OCI-LY7 (cell line): ENCODE measurements at regions not wholly inside any gene's neighbourhood (a gene's known extent, or its start where the extent isn't known, plus 50 kb on each side); places are given as distances from the start of the nearest gene placed in this dataset.

ENCODE experiments used
- BruUV-seq: library from RNA; stranded (reverse); fragments of 400-500 nt; replicated peaks from 2 replicates; lab custom pipeline; 2021; lab: Mats Ljungman, UMichigan
- CTCF ChIA-PET: fragments of 300-600 bp; sonication (Branson Sonifier 250); formaldehyde crosslinking; loops from one replicate; lab custom pipeline; 2022; ENCODE audit warnings: antibody characterized with exemption; ENCODE audit not compliant: unreplicated experiment; lab: Charles Lee
- POLR2A ChIA-PET: fragments of 300-600 bp; sonication (Branson Sonifier 250); formaldehyde crosslinking; loops from one replicate; lab custom pipeline; 2022; ENCODE audit warnings: antibody characterized with exemption; lab: Charles Lee
- DNase-seq: peaks from one replicate; pipeline ENCODE4 v3.0.0-alpha.2; 2015; ENCODE audit warnings: low spot score
- H2AFZ ChIP-seq: fragments of 200-600 bp; sonication (generic), shearing (Covaris generic); 2 replicates; pipeline ENCODE4 v1.6.1; 2014; ENCODE audit warnings: mild to moderate bottlenecking, antibody characterized with exemption, low read length, moderate library complexity
- H3K27ac ChIP-seq: fragments of 200-600 bp; sonication (generic); 2 replicates; pipeline ENCODE4 v1.5.1; 2014; ENCODE audit warnings: mixed run types, low read depth, mild to moderate bottlenecking, moderate library complexity, low read length, inconsistent platforms; ENCODE audit not compliant: poor library complexity, severe bottlenecking
- H3K36me3 ChIP-seq: fragments of 200-600 bp; sonication (generic); 2 replicates; pipeline ENCODE4 v1.6.1; 2014; ENCODE audit warnings: mild to moderate bottlenecking, antibody characterized with exemption, low read length, moderate library complexity, mixed read lengths; ENCODE audit not compliant: insufficient read depth
- H3K4me1 ChIP-seq: fragments of 200-600 bp; sonication (generic); 2 replicates; pipeline ENCODE4 v1.5.1; 2014; ENCODE audit warnings: mild to moderate bottlenecking, low read length; ENCODE audit not compliant: insufficient read depth, poor library complexity, severe bottlenecking
- H3K4me2 ChIP-seq: fragments of 200-600 bp; sonication (generic); 2 replicates; pipeline ENCODE4 v1.6.1; 2014; ENCODE audit warnings: mild to moderate bottlenecking, low read length
- H3K4me3 ChIP-seq: fragments of 200-600 bp; sonication (generic); 2 replicates; pipeline ENCODE4 v1.5.1; 2014; ENCODE audit warnings: mild to moderate bottlenecking, low read depth, low read length; ENCODE audit not compliant: poor library complexity, severe bottlenecking
- H3K79me2 ChIP-seq: fragments of 200-600 bp; sonication (generic); 2 replicates; pipeline ENCODE4 v1.6.1; 2016; ENCODE audit warnings: low read depth, mild to moderate bottlenecking, low read length, moderate library complexity, mixed read lengths; ENCODE audit not compliant: insufficient read depth
- H3K9me2 ChIP-seq: fragments of 200-600 bp; sonication (generic); 2 replicates; pipeline ENCODE4 v1.6.1; 2016; ENCODE audit warnings: mild to moderate bottlenecking, low read length, mixed read lengths; ENCODE audit not compliant: insufficient read depth
- H3K9me3 ChIP-seq: fragments of 200-600 bp; sonication (generic); 2 replicates; pipeline ENCODE4 v1.6.1; 2014; ENCODE audit warnings: mild to moderate bottlenecking, mixed run types, low read length, mixed read lengths
- H4K20me1 ChIP-seq: fragments of 200-600 bp; sonication (generic); 2 replicates; pipeline ENCODE4 v1.6.1; 2014; ENCODE audit warnings: mild to moderate bottlenecking, antibody characterized with exemption, low read length, moderate library complexity, mixed read lengths; ENCODE audit not compliant: insufficient read depth
- EZH2phosphoT487 ChIP-seq: fragments of 200-600 bp; sonication (generic); IDR thresholded peaks from 2 replicates; pipeline ENCODE4 v1.6.1; 2018; ENCODE audit warnings: low read depth, borderline replicate concordance, mild to moderate bottlenecking, mixed run types, antibody characterized with exemption, low read length, moderate library complexity, mixed read lengths
- intact Hi-C: fragments of 100-400 bp; cut with micrococcal nuclease; formaldehyde crosslinking; loops from one replicate; pipeline ENCODE4 v1.10.0; 2022; ENCODE audit not compliant: unreplicated experiment
- TF ChIP-seq, protein P1 (sequence below): fragments of 200-600 bp; sonication (generic); conservative IDR thresholded peaks from 2 replicates; pipeline ENCODE4 v1.5.1; 2014; ENCODE audit warnings: mild to moderate bottlenecking, antibody characterized with exemption, low read length, moderate library complexity, mixed read lengths

DNA sequence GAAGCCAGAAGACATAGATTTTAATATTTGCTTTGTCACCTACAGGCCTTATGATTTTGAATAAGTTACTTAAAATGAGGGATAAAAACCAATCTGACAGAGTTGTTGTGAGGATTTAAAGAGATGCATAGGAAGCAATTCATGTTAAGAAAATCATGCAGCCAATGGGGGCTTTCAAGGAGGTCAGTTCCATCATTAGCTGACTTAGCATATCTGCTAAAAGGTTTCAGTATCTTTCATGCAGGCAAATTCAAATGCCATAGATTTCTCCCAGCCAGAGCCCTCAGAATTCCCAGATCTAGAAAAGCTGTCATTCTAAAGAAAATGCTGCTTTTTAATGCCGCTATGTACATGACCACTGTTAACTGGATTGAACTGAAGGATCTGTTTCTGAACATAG, 176.1 kb downstream of the GOLIM4 start:
- intact Hi-C loops = no loop called here
- Histone ChIP-seq H3K27ac (no peak overlapping the region), H3K9me2 (no peaks in the 10 kb centered on the region), H3K36me3 (no peaks in the 10 kb centered on the region), H3K9me3 (no peaks in the 10 kb centered on the region), H4K20me1 (no peaks in the 10 kb centered on the region), H2AFZ (no peak overlapping the region), H3K4me3 (no peak overlapping the region), H3K4me2 (no peak overlapping the region), H3K4me1 (no peaks in the 10 kb centered on the region), H3K79me2 (no peaks in the 10 kb centered on the region)
- DNase-seq = no peak
- CTCF ChIA-PET = no interaction called here
- no peak for TF ChIP-seq EZH2phosphoT487
- TF ChIP-seq, protein P1, sequence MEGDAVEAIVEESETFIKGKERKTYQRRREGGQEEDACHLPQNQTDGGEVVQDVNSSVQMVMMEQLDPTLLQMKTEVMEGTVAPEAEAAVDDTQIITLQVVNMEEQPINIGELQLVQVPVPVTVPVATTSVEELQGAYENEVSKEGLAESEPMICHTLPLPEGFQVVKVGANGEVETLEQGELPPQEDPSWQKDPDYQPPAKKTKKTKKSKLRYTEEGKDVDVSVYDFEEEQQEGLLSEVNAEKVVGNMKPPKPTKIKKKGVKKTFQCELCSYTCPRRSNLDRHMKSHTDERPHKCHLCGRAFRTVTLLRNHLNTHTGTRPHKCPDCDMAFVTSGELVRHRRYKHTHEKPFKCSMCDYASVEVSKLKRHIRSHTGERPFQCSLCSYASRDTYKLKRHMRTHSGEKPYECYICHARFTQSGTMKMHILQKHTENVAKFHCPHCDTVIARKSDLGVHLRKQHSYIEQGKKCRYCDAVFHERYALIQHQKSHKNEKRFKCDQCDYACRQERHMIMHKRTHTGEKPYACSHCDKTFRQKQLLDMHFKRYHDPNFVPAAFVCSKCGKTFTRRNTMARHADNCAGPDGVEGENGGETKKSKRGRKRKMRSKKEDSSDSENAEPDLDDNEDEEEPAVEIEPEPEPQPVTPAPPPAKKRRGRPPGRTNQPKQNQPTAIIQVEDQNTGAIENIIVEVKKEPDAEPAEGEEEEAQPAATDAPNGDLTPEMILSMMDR = no peak
- POLR2A ChIA-PET = interaction anchor here (0.6 to 1.2 kb wide), 2 partner anchors 10 to 751 kb away, joined by 3 to 4 read pairs; no protein-coding TSS in a partner anchor
- no TSS peak for BruUV-seq

DNA sequence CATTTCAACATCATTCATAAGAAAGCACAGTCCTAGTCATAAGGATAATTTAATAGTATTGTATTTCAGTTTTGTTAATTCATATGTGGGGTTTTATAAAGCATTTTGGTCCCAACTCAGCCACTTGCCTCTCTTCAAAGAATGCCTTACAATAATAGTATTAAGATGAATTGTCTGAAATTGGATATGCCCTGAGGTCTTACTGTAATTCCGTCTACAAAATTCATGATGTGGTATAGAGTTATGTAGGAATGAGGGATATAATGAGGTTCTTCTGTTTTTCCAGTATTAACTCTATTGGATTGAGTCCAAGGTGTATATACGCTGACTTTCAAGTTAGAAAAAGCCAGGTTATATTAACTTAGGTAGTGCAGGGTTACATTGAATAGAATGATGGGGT, 177.0 kb downstream of the GOLIM4 start:
- H3K4me1 ChIP-seq = no peaks in the 10 kb centered on the region
- no peaks in the 10 kb centered on the region for H3K79me2 ChIP-seq
- no peak overlapping the region for H3K4me3 ChIP-seq
- H3K9me2 ChIP-seq = no peaks in the 10 kb centered on the region
- no peak for DNase-seq
- H2AFZ ChIP-seq = no peak overlapping the region
- no peaks in the 10 kb centered on the region for H3K36me3 ChIP-seq
- intact Hi-C loops = no loop called here
- no peak overlapping the region for H3K4me2 ChIP-seq
- H4K20me1 ChIP-seq = no peaks in the 10 kb centered on the region
- H3K27ac ChIP-seq = no peak overlapping the region
- ChIA-PET POLR2A (interaction anchor here (1.0 to 1.2 kb wide), 3 partner anchors 10 to 28 kb away, joined by 3 to 4 read pairs (median 3); no protein-coding TSS in a partner anchor), CTCF (no interaction called here)
- TF ChIP-seq, protein P1 = no peak
- TF ChIP-seq EZH2phosphoT487 = no peak
- H3K9me3 ChIP-seq = no peaks in the 10 kb centered on the region
- no TSS peak for BruUV-seq

DNA sequence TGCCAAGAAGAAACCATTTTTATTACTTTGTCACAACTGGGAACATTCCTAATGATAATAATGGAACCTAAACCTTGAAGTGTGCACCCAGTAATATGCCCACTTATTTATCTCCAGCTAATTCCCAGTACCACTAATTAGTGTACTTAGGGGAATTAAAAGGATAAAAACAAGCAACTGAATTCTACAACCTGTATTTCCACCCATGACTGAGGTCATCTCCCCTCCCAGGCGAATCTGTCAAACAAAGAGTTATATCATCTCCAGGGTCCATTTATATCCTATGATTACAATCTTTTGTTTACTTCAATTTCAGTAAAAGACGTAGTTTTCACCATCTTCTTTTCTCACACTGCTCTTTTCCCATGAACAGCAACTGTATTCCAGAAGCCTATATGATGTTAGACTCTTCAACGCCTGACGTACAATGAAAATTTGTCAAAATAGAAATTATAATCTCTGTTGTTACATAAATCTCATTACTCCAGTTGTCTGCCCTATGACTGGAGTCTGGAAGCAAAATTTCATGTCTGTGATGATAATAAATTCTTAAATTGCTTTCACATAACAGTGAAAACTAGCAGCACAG, 177.6 kb downstream of the GOLIM4 start:
- BruUV-seq = no TSS peak
- H3K4me2 ChIP-seq = no peak overlapping the region
- CTCF ChIA-PET = no interaction called here
- no peak for TF ChIP-seq EZH2phosphoT487
- TF ChIP-seq, protein P1 = no peak
- H4K20me1 ChIP-seq = no peaks in the 10 kb centered on the region
- DNase-seq = no peak
- no peak overlapping the region for H3K27ac ChIP-seq
- no peaks in the 10 kb centered on the region for H3K79me2 ChIP-seq
- H3K4me3 ChIP-seq = no peak overlapping the region
- POLR2A ChIA-PET = interaction anchor here (1.0 to 1.1 kb wide), 2 partner anchors 15 to 28 kb away, joined by 3 to 4 read pairs; no protein-coding TSS in a partner anchor
- intact Hi-C loops = no loop called here
- H3K4me1 ChIP-seq = no peaks in the 10 kb centered on the region
- H2AFZ ChIP-seq = no peak overlapping the region
- H3K36me3 ChIP-seq = no peaks in the 10 kb centered on the region
- no peaks in the 10 kb centered on the region for H3K9me2 ChIP-seq
- no peaks in the 10 kb centered on the region for H3K9me3 ChIP-seq
